Uterus (tissue), 3 donors: ENCODE measurements at regions not wholly inside any gene's neighbourhood (a gene's known extent, or its start where the extent isn't known, plus 50 kb on each side); places are given as distances from the start of the nearest gene placed in this dataset.

Experiments used
- DNase-seq, 2 donors: peaks; one replicate each; pipeline ENCODE4 v3.0.0-alpha.2; 2019 to 2020
- H3K27ac ChIP-seq, 2 donors: fragments of 200-600 bp; sonication (generic); 1 replicate in 1 of 2; 2 replicates in 1 of 2; pipeline ENCODE4 v1.5.1; 2016 to 2018
- H3K27me3 ChIP-seq, 2 donors: fragments of 200-600 bp; sonication (generic); one replicate each; pipeline ENCODE4 v1.5.1; 2018 to 2019; ENCODE audit warnings: control low read depth in 1 of 2
- H3K36me3 ChIP-seq, 2 donors: fragments of 200-600 bp; sonication (generic); one replicate each; pipeline ENCODE4 v1.5.1; 2019; ENCODE audit warnings: control low read depth in 1 of 2
- H3K4me1 ChIP-seq, 2 donors: fragments of 200-600 bp; sonication (generic); one replicate each; pipeline ENCODE4 v1.5.1; 2018 to 2019; ENCODE audit warnings: control low read depth in 1 of 2
- H3K4me3 ChIP-seq, 2 donors: fragments of 200-600 bp; sonication (generic); 1 replicate in 1 of 2; 2 replicates in 1 of 2; pipeline ENCODE4 v1.5.1; 2018 to 2019; ENCODE audit warnings: mild to moderate bottlenecking in 1 of 2
- H3K9me3 ChIP-seq, 2 donors: fragments of 200-600 bp; sonication (generic); one replicate each; pipeline ENCODE4 v1.5.1; 2019; ENCODE audit warnings: control low read depth in 1 of 2
- CTCF ChIP-seq, 4 experiments: fragments of 200-600 bp in 2 of 4; fragments of 450-650 bp in 2 of 4; sonication (generic) in 2 of 4; IDR thresholded peaks; one replicate each; pipeline ENCODE4 v1.5.1; 2016 to 2019; ENCODE audit warnings: antibody characterized with exemption in 4 of 4, mild to moderate bottlenecking in 2 of 4, moderate library complexity in 1 of 4
- POLR2A ChIP-seq, 2 donors: fragments of 450-650 bp; IDR thresholded peaks; one replicate each; pipeline ENCODE4 v1.6.1; 2016; ENCODE audit warnings: antibody characterized with exemption in 2 of 2, mild to moderate bottlenecking in 1 of 2, moderate library complexity in 1 of 2
- intact Hi-C: fragments of 100-400 bp; cut with DNase I; formaldehyde crosslinking; loops from one replicate; pipeline ENCODE4 v1.15.1; 2023; ENCODE audit warnings: low total_unique reads
- donor health status: DM: yes; HTN: yes; CAD: no.

GRCh38 chr3:56881841-56882240, 80.1 kb upstream of the ARHGEF3 start:
- no peak for TF ChIP-seq CTCF (IDR thresholded peaks at IDR 0.05)
- intact Hi-C loops: no loop called here

GRCh38 chr3:56880720-56881575, 79.2 kb upstream of the ARHGEF3 start:
- Histone ChIP-seq H3K27me3 (no peaks in the 10 kb centered on the region), H3K4me3 (no peak overlapping the region), H3K36me3 (no peaks in the 10 kb centered on the region), H3K27ac (peak overlapping the region in 1 of 2 donors; percentile 31), H3K9me3 (no peaks in the 10 kb centered on the region), H3K4me1 (no peaks in the 10 kb centered on the region)
- intact Hi-C loops: no loop called here
- no peak for TF ChIP-seq CTCF (IDR thresholded peaks at IDR 0.05)
- TF ChIP-seq POLR2A (IDR thresholded peaks at IDR 0.05): no peak
- DNase-seq: no peak

More at GRCh38 chr3:56881841-56882240, 80.1 kb upstream of the ARHGEF3 start:
- DNase-seq: no peak
- Histone ChIP-seq H3K27ac (peak overlapping the region in 1 of 2 donors; percentile 31), H3K36me3 (no peaks in the 10 kb centered on the region), H3K27me3 (no peaks in the 10 kb centered on the region), H3K4me3 (no peak overlapping the region), H3K9me3 (no peaks in the 10 kb centered on the region), H3K4me1 (no peaks in the 10 kb centered on the region)

- H3K27ac ChIP-seq: no peak overlapping the region
- no peaks in the 10 kb centered on the region for H3K4me1 ChIP-seq
- no peak for TF ChIP-seq CTCF (IDR thresholded peaks at IDR 0.05)
- TF ChIP-seq POLR2A (IDR thresholded peaks at IDR 0.05): no peak
- no peaks in the 10 kb centered on the region for H3K36me3 ChIP-seq
- H3K9me3 ChIP-seq: no peaks in the 10 kb centered on the region
- H3K27me3 ChIP-seq: no peaks in the 10 kb centered on the region
- intact Hi-C loops: no loop called here
- no peak for DNase-seq
- no peak overlapping the region for H3K4me3 ChIP-seq
Measured at GRCh38 chr3:56879436-56880215, 77.9 kb upstream of the ARHGEF3 start.

GRCh38 chr3:56878074-56878473, 76.3 kb upstream of the ARHGEF3 start:
- intact Hi-C loops: no loop called here
- no peaks in the 10 kb centered on the region for H3K36me3 ChIP-seq
- peak overlapping the region in 1 of 2 donors; percentile 63 for H3K27ac ChIP-seq
- H3K4me1 ChIP-seq: no peaks in the 10 kb centered on the region
- TF ChIP-seq CTCF (IDR thresholded peaks at IDR 0.05) (no peak), POLR2A (IDR thresholded peaks at IDR 0.05) (no peak)
- no peaks in the 10 kb centered on the region for H3K27me3 ChIP-seq
- H3K4me3 ChIP-seq: no peak overlapping the region
- no peaks in the 10 kb centered on the region for H3K9me3 ChIP-seq
- DNase-seq: peak in 1 of 2 donors; percentile 39

GRCh38 chr3:56876916-56877315, 75.2 kb upstream of the ARHGEF3 start:
- H3K27ac ChIP-seq: no peak overlapping the region

More at GRCh38 chr3:56876916-56877315, 75.2 kb upstream of the ARHGEF3 start:
- H3K9me3 ChIP-seq: no peaks in the 10 kb centered on the region
- H3K4me1 ChIP-seq: no peaks in the 10 kb centered on the region
- intact Hi-C loops: no loop called here
- no peak for TF ChIP-seq CTCF (IDR thresholded peaks at IDR 0.05)
- no peak for TF ChIP-seq POLR2A (IDR thresholded peaks at IDR 0.05)
- no peaks in the 10 kb centered on the region for H3K27me3 ChIP-seq
- DNase-seq: no peak
- H3K36me3 ChIP-seq: no peaks in the 10 kb centered on the region
- no peak overlapping the region for H3K4me3 ChIP-seq
